Dendritic cell treated with granulocyte-macrophage colony-stimulating factor and Interleukin-4, amounts not matched to agents 40 ng/mL and 50 ng/mL, for 4 days (primary cell): ENCODE measurements at regions not wholly inside any gene's neighbourhood (a gene's known extent, or its start where the extent isn't known, plus 50 kb on each side); places are given as distances from the start of the nearest gene placed in this dataset.

Source experiments
- H3K27ac Mint-ChIP-seq: one replicate; pipeline ENCODE4 v1.8.0; 2022; ENCODE audit warnings: mild to moderate bottlenecking, mixed read lengths
- H3K27me3 Mint-ChIP-seq: one replicate; pipeline ENCODE4 v1.8.0; 2022; ENCODE audit warnings: mild to moderate bottlenecking, mixed read lengths
- H3K36me3 Mint-ChIP-seq: one replicate; pipeline ENCODE4 v1.8.0; 2022; ENCODE audit warnings: low read depth, mixed read lengths
- H3K4me1 Mint-ChIP-seq: one replicate; pipeline ENCODE4 v1.8.0; 2022; ENCODE audit warnings: low read depth, mixed read lengths
- H3K4me3 Mint-ChIP-seq: one replicate; pipeline ENCODE4 v1.8.0; 2022; ENCODE audit warnings: mild to moderate bottlenecking, moderate library complexity, mixed read lengths
- H3K9me3 Mint-ChIP-seq: one replicate; pipeline ENCODE4 v1.8.0; 2022; ENCODE audit warnings: mixed read lengths
- intact Hi-C: fragments of 100-400 bp; cut with micrococcal nuclease; formaldehyde crosslinking; loops from one replicate; pipeline ENCODE4 v1.15.0; 2022

DNA sequence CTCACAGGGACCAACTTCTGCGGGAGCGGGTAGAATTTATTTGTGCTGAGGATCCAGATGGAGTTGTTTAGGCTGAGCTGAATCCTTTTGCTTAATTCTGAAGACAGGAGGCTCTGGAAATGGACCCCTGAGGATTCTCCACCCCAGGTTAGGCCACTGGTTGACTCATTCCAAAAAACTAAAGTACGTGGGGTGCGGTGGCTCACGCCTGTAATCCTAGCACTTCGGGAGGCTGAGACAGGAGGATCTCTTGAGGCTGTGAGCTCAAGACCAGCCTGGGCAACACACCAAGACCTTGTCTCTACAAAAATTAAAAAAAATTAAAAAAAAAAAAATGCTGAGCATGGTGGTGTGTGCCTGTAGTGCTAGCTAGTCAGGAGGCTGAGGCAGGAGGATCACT lies 76.3 kb upstream of the MAP1LC3B2 start:
- Mint-ChIP-seq H3K36me3 (no peaks in the 10 kb centered on the region), H3K4me3 (no peak overlapping the region), H3K27ac (no peak overlapping the region), H3K4me1 (no peaks in the 10 kb centered on the region), H3K27me3 (peaks cover 13% of the 10 kb centered on the region), H3K9me3 (peaks cover 18% of the 10 kb centered on the region)
- intact Hi-C loops = no loop called here

DNA sequence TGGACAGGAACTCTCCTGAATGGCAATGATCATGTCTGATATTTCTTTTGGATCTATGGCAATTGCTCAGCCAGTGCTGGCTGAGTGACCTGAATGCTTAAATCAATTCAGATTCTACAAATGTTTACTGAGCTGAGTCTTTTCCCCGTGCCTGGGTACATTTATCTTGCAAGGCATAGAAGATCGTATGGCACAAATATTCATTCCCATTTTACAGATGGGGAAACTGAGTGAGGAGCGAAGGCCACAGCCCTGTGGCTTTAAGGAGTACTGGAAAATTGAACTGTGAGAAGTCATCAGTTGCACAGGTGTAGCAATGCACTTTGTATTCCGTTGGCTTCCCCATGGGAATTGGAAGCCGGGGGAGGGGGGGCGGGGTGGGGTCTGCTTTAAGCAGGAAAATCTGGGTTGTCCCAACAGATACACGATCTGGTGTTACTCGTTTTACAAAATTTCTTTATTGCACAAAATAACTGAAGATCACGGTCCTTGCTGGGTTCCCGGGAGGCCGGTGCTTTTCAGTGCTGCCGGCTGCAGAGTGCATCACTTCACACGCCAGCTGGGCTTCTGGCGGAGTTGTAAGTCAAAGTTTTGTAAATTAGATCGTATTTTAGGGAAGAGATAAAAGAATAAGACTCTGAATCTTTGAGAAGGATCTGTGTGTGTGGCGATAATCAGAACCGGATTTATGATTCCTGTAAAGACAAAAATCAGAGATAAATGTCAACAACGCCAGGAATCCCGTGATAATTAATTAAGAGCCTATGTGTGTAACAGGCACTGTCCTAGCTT lies 75.0 kb upstream of the MAP1LC3B2 start:
- intact Hi-C loops = no loop called here
- H3K4me3 Mint-ChIP-seq = no peak overlapping the region
- peaks cover 13% of the 10 kb centered on the region for H3K27me3 Mint-ChIP-seq
- H3K4me1 Mint-ChIP-seq = no peaks in the 10 kb centered on the region
- no peak overlapping the region for H3K27ac Mint-ChIP-seq
- H3K36me3 Mint-ChIP-seq = no peaks in the 10 kb centered on the region
- H3K9me3 Mint-ChIP-seq = peaks cover 18% of the 10 kb centered on the region

DNA sequence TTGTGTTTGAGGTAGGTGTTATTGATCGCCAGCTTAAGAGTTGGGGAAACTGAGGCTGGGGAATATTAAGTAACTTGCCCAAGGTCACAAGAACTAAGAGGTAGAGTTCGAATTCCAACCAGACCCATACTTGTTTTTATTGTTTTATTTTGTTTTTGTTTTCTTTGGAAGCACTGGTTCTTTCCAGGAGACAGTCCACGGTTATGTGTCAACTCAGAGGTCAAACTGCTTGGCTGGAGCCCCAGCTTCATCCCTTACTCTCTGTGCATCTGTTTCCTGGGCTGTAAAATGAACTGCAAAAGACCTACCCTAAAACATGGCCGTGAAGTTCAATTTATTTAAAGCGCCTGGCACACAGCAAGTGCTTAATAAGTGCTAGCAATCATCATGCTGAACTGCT lies 74.4 kb upstream of the MAP1LC3B2 start:
- Mint-ChIP-seq H3K27ac (no peak overlapping the region), H3K36me3 (no peaks in the 10 kb centered on the region), H3K9me3 (peaks cover 18% of the 10 kb centered on the region), H3K4me3 (no peak overlapping the region), H3K27me3 (peaks cover 12% of the 10 kb centered on the region), H3K4me1 (no peaks in the 10 kb centered on the region)
- intact Hi-C loops = no loop called here

DNA sequence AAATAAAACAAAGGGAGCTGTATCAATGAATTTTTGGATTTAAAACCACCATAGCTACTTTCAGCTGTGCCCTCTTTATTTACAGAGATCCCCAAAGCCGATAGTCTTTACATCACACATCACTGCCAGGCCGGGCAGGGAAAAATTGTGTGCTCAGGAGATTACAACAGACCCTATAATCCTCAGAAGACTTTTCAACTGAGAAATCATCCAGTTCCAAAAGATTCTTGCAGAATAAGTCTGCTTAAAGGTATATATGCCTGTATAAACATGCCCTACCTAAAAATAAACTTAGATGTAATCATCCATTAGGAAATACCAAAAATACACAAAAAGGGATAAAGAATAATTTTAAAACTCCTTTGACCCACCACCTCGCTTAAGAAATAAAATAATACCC lies 70.1 kb upstream of the MAP1LC3B2 start:
- H3K4me3 Mint-ChIP-seq = no peak overlapping the region
- H3K4me1 Mint-ChIP-seq = peaks cover 14% of the 10 kb centered on the region
- H3K36me3 Mint-ChIP-seq = no peaks in the 10 kb centered on the region
- H3K27me3 Mint-ChIP-seq = no peaks in the 10 kb centered on the region
- H3K9me3 Mint-ChIP-seq = peaks cover 18% of the 10 kb centered on the region
- no peak overlapping the region for H3K27ac Mint-ChIP-seq
- intact Hi-C loops = no loop called here

DNA sequence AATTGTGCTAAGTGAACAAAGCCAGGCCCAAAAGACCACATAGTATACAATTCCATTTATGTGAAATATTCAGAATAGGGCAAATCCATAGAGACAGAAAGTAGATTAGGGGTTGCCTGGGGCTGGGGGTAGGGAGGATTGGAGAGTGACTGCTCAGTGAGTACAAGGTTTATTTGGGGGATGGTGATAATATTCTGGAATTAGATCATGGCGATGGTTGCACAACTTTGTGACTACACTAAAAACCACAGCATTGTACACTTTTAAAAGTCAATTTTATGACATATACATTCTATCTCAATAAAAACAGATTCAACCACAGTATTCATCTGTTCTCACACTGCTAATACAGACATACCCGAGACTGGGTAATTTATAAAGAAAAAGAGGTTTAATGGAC lies 68.7 kb upstream of the MAP1LC3B2 start:
- intact Hi-C loops = no loop called here
- Mint-ChIP-seq H3K27ac (no peak overlapping the region), H3K27me3 (no peaks in the 10 kb centered on the region), H3K9me3 (peaks cover 18% of the 10 kb centered on the region), H3K4me1 (peaks cover 14% of the 10 kb centered on the region), H3K4me3 (no peak overlapping the region), H3K36me3 (no peaks in the 10 kb centered on the region)

DNA sequence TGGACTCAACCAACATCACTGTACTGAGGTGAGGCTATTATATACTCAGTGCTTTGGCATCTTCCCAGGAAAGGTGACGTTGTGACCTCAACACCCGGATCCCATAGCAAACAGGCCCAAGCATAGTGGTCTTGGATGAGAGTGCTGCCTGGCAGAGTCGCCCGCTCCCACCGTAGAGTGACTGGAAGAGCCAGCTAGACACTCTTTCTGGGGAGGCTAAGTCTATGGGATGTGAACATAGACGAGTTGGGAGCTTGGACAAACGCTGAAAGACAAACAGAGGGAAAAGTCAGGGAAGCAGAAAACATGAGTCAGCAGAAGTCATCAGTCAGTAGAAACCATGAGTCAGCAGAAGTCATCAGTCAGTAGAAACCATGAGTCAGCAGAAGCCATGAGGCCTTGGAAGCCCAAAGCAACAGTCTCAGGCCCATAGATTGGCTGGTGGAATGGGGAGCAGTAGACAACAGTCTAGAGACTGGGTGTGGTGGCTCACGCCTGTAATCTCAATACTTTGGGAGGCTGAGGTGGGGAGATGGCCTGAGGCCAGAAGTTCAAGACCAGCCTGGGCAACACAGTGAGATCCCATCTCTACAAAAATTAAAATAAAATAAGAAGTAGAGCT lies 66.4 kb upstream of the MAP1LC3B2 start:
- peaks cover 9% of the 10 kb centered on the region for H3K9me3 Mint-ChIP-seq
- no peaks in the 10 kb centered on the region for H3K36me3 Mint-ChIP-seq
- no peak overlapping the region for H3K27ac Mint-ChIP-seq
- no peak overlapping the region for H3K4me3 Mint-ChIP-seq
- H3K4me1 Mint-ChIP-seq = peaks cover 20% of the 10 kb centered on the region
- no peaks in the 10 kb centered on the region for H3K27me3 Mint-ChIP-seq
- intact Hi-C loops = no loop called here

DNA sequence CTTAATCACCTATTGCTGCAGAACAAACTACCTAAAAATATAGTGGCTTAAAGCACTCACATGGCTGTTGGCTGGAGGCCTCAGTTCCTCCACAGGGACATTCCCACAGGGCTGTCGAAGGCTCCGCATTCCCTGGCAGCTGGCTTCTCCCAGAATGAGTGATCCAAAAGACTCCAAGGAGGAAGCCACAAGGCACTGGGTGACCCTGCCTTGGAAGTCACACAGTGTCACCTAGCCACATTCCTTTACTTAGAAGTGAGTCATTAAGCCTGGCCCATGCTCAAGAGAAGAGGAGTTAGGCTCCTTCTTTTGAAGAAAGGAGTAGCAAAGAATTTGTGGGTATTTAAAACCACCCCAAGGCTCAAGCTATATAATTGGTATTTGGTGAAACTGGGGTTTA lies 63.9 kb upstream of the MAP1LC3B2 start:
- Mint-ChIP-seq H3K9me3 (no peaks in the 10 kb centered on the region), H3K4me1 (peaks cover 20% of the 10 kb centered on the region), H3K27ac (no peak overlapping the region), H3K4me3 (no peak overlapping the region), H3K27me3 (no peaks in the 10 kb centered on the region), H3K36me3 (no peaks in the 10 kb centered on the region)
- intact Hi-C loops = no loop called here

DNA sequence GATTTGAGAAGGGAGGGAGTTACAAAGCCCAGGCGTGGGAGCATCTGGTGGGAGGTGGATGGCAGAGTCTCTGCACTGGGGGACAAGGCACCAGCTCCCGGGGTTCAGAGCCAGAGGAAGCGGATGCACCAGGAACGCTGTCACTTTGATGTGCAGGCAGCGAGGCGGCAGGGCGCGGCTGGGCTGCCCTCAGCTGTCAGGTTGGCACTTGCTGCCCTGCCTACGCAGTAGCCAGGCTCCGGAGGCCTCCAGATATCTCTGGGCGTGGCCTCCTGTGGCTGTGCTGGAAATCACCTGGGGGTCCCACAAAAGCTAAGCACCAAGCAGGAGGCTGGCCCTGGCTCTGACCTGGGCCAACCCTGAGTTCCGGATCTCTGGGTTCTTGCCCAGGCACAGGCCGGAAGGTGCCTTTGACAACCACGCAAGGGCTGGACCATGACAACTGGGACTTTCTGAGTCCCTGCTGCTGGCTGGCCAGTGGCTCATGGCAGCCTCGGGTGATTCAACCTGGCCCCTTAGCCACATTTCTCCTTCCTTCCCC lies 62.1 kb upstream of the MAP1LC3B2 start:
- Mint-ChIP-seq H3K9me3 (no peaks in the 10 kb centered on the region), H3K27me3 (no peaks in the 10 kb centered on the region), H3K4me3 (no peak overlapping the region), H3K27ac (no peak overlapping the region), H3K36me3 (no peaks in the 10 kb centered on the region), H3K4me1 (peaks cover 12% of the 10 kb centered on the region)
- intact Hi-C loops = no loop called here

DNA sequence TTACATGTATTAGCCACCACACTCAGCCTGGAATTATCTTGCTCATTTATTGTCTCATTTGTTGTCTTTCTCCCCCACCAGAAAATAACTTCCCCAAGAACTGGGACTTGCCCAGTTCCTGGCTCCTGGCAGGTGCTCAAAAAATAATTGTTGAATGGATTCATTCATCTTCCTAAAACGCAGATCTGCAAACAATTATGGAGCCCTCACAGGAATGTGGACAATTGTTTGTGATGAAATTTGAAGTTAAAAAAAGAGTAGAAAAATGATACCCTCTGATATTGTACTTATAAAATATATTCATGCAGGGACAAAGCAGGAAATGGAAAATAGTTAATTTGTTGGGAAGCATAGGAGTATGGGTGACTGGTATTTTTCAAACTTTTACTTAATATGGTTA lies 60.7 kb upstream of the MAP1LC3B2 start:
- intact Hi-C loops = no loop called here
- Mint-ChIP-seq H3K27me3 (no peaks in the 10 kb centered on the region), H3K9me3 (no peaks in the 10 kb centered on the region), H3K4me3 (no peak overlapping the region), H3K36me3 (no peaks in the 10 kb centered on the region), H3K27ac (no peak overlapping the region), H3K4me1 (peaks cover 5% of the 10 kb centered on the region)

DNA sequence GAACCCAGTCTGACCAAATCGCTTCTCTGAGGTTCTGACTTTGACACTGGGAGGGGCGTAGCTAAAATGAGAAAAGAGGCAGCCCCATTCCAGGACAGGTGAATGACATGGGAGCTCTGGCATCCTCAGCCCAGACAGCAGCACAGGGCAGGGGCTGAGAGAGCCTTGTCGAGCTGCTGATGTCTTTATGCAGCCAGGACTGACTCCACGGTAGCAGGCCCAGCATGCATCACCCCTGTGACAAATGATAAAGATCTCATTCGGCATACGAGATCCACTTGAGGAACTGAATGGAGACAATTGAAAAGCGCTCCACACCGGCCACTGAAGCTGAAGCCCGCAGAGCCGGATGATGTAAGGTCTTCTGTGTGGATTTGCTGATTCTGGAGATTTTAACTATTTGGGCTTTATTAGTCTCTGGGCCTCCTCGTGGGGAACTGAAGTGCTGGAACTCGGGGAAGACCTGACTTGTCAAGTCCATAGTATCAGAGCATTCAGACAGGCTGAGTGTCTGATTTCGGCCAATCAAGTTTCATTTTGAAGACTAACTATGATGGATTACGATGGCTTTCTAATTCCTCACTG lies 56.9 kb upstream of the MAP1LC3B2 start:
- Mint-ChIP-seq H3K4me1 (peaks cover 9% of the 10 kb centered on the region), H3K27me3 (peaks cover 9% of the 10 kb centered on the region), H3K27ac (no peak overlapping the region), H3K4me3 (no peak overlapping the region), H3K9me3 (no peaks in the 10 kb centered on the region), H3K36me3 (no peaks in the 10 kb centered on the region)
- intact Hi-C loops = no loop called here

DNA sequence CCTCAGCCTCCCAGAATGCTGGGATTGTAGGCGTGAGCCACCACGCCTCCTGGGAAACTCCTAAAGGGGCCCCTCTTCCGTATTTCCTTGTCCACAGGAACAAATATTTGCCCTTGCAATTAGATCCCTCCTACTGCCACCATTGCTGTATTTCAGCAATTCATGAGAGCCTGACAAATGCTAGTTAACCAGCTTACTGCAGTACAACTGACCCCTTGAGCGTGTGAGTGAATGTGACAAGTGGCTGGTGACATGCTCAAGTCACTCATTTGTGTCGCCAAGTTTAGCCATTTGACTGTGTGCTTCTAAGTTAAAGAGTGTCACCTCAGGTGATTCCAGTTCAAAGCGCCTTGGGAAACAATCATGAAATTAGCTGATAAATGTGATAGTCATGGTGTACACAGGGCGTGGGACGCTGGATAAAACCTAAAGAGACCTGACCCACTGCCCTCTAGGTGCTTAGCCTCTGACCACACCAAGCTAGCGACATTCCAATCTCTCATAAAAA lies 56.1 kb upstream of the MAP1LC3B2 start:
- H3K4me3 Mint-ChIP-seq = no peak overlapping the region
- peaks cover 8% of the 10 kb centered on the region for H3K4me1 Mint-ChIP-seq
- H3K36me3 Mint-ChIP-seq = no peaks in the 10 kb centered on the region
- intact Hi-C loops = no loop called here
- H3K27ac Mint-ChIP-seq = no peak overlapping the region
- H3K9me3 Mint-ChIP-seq = no peaks in the 10 kb centered on the region
- peaks cover 12% of the 10 kb centered on the region for H3K27me3 Mint-ChIP-seq

DNA sequence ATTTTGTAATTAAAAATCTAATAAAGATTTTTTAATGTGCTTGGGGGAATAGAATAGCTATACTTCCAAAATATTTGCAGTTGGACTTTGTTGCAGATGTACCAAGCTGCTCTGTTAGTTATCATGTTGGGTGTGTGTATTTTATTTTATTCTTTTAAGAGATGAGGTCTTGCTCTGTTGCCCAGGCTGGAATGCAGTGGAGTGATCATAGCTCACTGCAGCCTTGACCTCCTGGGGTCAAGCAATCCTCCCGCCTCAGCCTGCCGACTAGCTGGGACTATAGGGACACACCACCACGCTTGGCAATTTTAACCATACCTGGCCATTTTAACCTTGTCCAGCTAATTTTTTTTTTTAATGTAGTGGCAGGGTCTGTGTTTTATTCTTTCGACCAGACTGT lies 54.7 kb upstream of the MAP1LC3B2 start:
- Mint-ChIP-seq H3K9me3 (no peaks in the 10 kb centered on the region), H3K36me3 (no peaks in the 10 kb centered on the region), H3K27me3 (peaks cover 16% of the 10 kb centered on the region), H3K4me3 (no peak overlapping the region), H3K27ac (no peak overlapping the region), H3K4me1 (peaks cover 16% of the 10 kb centered on the region)
- intact Hi-C loops = no loop called here

DNA sequence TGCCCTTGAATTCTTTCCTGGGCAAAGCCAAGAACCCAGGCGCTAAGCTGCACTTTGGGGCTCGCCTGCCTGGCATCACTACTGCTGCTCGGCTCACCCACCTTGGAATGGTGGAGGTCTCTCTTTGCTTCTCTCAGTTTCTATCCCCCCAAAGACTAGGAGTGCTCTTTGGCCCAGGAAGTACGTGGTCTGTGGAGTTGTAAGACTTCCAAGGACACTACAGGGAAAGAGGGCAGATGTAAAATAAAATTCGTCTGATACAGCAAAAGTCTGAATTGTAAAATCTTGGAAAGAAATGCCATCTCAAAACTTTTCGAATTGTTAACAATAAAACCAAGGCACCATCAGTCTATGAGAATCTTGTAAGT lies 52.5 kb upstream of the MAP1LC3B2 start:
- peaks cover 16% of the 10 kb centered on the region for H3K4me1 Mint-ChIP-seq
- peaks cover 16% of the 10 kb centered on the region for H3K27me3 Mint-ChIP-seq
- no peaks in the 10 kb centered on the region for H3K9me3 Mint-ChIP-seq
- H3K36me3 Mint-ChIP-seq = no peaks in the 10 kb centered on the region
- no peak overlapping the region for H3K4me3 Mint-ChIP-seq
- intact Hi-C loops = no loop called here
- no peak overlapping the region for H3K27ac Mint-ChIP-seq
